ENCODE measurements at regions not wholly inside any gene's neighbourhood (a gene's known extent, or its start where the extent isn't known, plus 50 kb on each side); places are given as distances from the start of the nearest gene placed in this dataset.

DNA sequence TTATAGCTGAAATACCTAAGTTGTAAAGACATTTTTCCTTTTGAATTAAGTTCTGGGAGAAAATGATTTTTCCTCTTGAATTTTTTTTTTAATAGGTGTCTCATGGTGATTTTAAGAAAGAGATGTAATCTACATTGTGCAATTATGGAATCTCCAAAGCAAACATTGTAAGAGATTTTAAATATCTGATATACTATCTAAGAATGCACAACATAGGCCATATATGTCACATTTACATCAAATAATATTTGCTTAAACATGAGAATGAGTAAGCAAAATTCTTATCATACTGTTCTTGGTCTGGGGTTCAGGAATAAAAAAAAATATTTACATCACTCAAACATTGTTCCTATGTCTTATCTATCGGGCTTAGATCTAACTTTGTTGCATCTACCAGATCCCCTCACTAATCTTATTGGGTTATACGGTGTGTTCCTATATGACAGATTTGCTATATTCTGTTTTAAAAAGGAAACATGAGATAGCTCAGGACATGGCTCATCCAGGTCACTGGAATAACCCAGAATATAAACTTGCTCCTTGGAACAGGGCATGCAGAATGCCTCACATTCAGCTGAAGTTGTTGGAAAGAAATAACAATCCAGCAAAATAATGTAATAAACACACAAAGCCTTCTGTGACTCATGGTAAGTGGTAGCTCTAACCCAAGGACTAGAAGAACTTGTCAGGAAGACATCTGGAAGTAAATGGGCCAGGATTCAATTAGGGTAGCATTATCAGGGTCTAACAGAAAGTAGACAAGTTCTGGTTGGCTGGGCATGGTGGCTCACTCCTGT lies 794.7 kb downstream of the IPMK start:
- Histone ChIP-seq H3K4me3 (ENCODE audit: low read depth in 2 of 2, low read length in 1 of 2) (no peak overlapping the region), H3K9me3 (no peaks in the 10 kb centered on the region), H3K4me1 (ENCODE audit: control insufficient read depth in 1 of 2, insufficient read depth in 2 of 2, low read depth in 1 of 2, low read length in 1 of 2) (no peaks in the 10 kb centered on the region; a peak in 1 of 4 replicates), H3K79me2 (ENCODE audit: insufficient read depth) (no peaks in the 10 kb centered on the region), H3K9me2 (no peaks in the 10 kb centered on the region), H2AFZ (ENCODE audit: low read depth) (no peak overlapping the region), H3K4me2 (no peak overlapping the region), H3F3A (replicated peaks; ENCODE audit: insufficient read depth) (no peaks in the 10 kb centered on the region), H3K27ac (ENCODE audit: low read depth in 2 of 2, low read length in 1 of 2) (no peak overlapping the region), H3K36me3 (replicated peaks in 1 of 2; ENCODE audit: control insufficient read depth in 1 of 2, insufficient read depth in 2 of 2, low read length in 1 of 2) (no peaks in the 10 kb centered on the region), H3K9ac (no peak overlapping the region), H4K20me1 (ENCODE audit: insufficient read depth) (no peaks in the 10 kb centered on the region), H3K27me3 (ENCODE audit: insufficient read depth) (no peaks in the 10 kb centered on the region)
- WGBS (ENCODE audit: low lambda C conversion rate), result 39% methylated on average over 2 of the region's 2 CpGs
- DNase-seq, result no peak
- CTCF ChIA-PET, result no interaction called here
- POLR2A ChIA-PET, result no interaction called here
- no peak for TF ChIP-seq SIN3A (IDR thresholded peaks at IDR 0.05; ENCODE audit: borderline replicate concordance, low read depth, low read length)
- no peak for TF ChIP-seq GATA2 (CRISPR knock-in tag; IDR thresholded peaks at IDR 0.05)
- no peak for TF ChIP-seq MEF2A (IDR thresholded peaks at IDR 0.05; ENCODE audit: borderline replicate concordance, low read depth)
- no peak for TF ChIP-seq MAX (IDR thresholded peaks at IDR 0.05; ENCODE audit: low read depth)
- TF ChIP-seq MXI1 (IDR thresholded peaks at IDR 0.05; ENCODE audit: low read depth, low read length), result no peak
- no peak for TF ChIP-seq RAD21 (IDR thresholded peaks at IDR 0.05; ENCODE audit: low read length)
- TF ChIP-seq, protein P1, sequence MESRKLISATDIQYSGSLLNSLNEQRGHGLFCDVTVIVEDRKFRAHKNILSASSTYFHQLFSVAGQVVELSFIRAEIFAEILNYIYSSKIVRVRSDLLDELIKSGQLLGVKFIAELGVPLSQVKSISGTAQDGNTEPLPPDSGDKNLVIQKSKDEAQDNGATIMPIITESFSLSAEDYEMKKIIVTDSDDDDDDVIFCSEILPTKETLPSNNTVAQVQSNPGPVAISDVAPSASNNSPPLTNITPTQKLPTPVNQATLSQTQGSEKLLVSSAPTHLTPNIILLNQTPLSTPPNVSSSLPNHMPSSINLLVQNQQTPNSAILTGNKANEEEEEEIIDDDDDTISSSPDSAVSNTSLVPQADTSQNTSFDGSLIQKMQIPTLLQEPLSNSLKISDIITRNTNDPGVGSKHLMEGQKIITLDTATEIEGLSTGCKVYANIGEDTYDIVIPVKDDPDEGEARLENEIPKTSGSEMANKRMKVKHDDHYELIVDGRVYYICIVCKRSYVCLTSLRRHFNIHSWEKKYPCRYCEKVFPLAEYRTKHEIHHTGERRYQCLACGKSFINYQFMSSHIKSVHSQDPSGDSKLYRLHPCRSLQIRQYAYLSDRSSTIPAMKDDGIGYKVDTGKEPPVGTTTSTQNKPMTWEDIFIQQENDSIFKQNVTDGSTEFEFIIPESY (IDR thresholded peaks at IDR 0.05; ENCODE audit: borderline replicate concordance, low read depth), result no peak
- TF ChIP-seq IRF3 (IDR thresholded peaks at IDR 0.05; ENCODE audit: low read depth, low read length), result no peak
- no peak for TF ChIP-seq GABPA (IDR thresholded peaks at IDR 0.05; ENCODE audit: low read depth)
- TF ChIP-seq FOXJ3 (CRISPR knock-in tag; IDR thresholded peaks at IDR 0.05), result no peak

- Histone ChIP-seq H3F3A (replicated peaks; ENCODE audit: insufficient read depth) (no peaks in the 10 kb centered on the region), H3K4me1 (ENCODE audit: control insufficient read depth in 1 of 2, insufficient read depth in 2 of 2, low read depth in 1 of 2, low read length in 1 of 2) (no peaks in the 10 kb centered on the region; a peak in 1 of 4 replicates), H3K9me3 (no peaks in the 10 kb centered on the region), H3K4me3 (ENCODE audit: low read depth in 2 of 2, low read length in 1 of 2) (no peak overlapping the region), H3K79me2 (ENCODE audit: insufficient read depth) (no peaks in the 10 kb centered on the region), H3K9me2 (no peaks in the 10 kb centered on the region), H3K4me2 (no peak overlapping the region), H3K27ac (ENCODE audit: low read depth in 2 of 2, low read length in 1 of 2) (no peak overlapping the region), H2AFZ (ENCODE audit: low read depth) (no peak overlapping the region), H3K36me3 (replicated peaks in 1 of 2; ENCODE audit: control insufficient read depth in 1 of 2, insufficient read depth in 2 of 2, low read length in 1 of 2) (no peaks in the 10 kb centered on the region), H3K9ac (no peak overlapping the region), H3K27me3 (ENCODE audit: insufficient read depth) (no peaks in the 10 kb centered on the region), H4K20me1 (ENCODE audit: insufficient read depth) (no peaks in the 10 kb centered on the region)
- WGBS (ENCODE audit: low lambda C conversion rate), result 65% methylated on average over 4 of the region's 4 CpGs
- CTCF ChIA-PET, result no interaction called here
- no peak for DNase-seq
- POLR2A ChIA-PET, result no interaction called here
- no peak for TF ChIP-seq MEF2A (IDR thresholded peaks at IDR 0.05; ENCODE audit: borderline replicate concordance, low read depth)
- no peak for TF ChIP-seq MAX (IDR thresholded peaks at IDR 0.05; ENCODE audit: low read depth)
- no peak for TF ChIP-seq RFX5 (IDR thresholded peaks at IDR 0.05; ENCODE audit: low read length)
- no peak for TF ChIP-seq IRF3 (IDR thresholded peaks at IDR 0.05; ENCODE audit: low read depth, low read length)
- TF ChIP-seq RXRA (IDR thresholded peaks at IDR 0.05; ENCODE audit: borderline replicate concordance, low read depth), result no peak
- no peak for TF ChIP-seq FOSL2 (IDR thresholded peaks at IDR 0.05; ENCODE audit: borderline replicate concordance, low read depth)
- no peak for TF ChIP-seq YY1 (IDR thresholded peaks at IDR 0.05; ENCODE audit: low read depth)
- TF ChIP-seq, protein P2, sequence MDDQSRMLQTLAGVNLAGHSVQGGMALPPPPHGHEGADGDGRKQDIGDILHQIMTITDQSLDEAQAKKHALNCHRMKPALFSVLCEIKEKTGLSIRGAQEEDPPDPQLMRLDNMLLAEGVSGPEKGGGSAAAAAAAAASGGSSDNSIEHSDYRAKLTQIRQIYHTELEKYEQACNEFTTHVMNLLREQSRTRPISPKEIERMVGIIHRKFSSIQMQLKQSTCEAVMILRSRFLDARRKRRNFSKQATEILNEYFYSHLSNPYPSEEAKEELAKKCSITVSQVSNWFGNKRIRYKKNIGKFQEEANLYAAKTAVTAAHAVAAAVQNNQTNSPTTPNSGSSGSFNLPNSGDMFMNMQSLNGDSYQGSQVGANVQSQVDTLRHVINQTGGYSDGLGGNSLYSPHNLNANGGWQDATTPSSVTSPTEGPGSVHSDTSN (IDR thresholded peaks at IDR 0.05), result no peak
- TF ChIP-seq, protein P3, sequence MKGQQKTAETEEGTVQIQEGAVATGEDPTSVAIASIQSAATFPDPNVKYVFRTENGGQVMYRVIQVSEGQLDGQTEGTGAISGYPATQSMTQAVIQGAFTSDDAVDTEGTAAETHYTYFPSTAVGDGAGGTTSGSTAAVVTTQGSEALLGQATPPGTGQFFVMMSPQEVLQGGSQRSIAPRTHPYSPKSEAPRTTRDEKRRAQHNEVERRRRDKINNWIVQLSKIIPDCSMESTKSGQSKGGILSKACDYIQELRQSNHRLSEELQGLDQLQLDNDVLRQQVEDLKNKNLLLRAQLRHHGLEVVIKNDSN (IDR thresholded peaks at IDR 0.05; ENCODE audit: borderline replicate concordance, low read depth), result no peak
- TF ChIP-seq, protein P1 (IDR thresholded peaks at IDR 0.05; ENCODE audit: borderline replicate concordance, low read depth), result no peak
These were observed 798.7 kb downstream of the IPMK start for GRCh38 chr10:57468894-57469432.
